GM21390 (cell line): ENCODE measurements at regions not wholly inside any gene's neighbourhood (a gene's known extent, or its start where the extent isn't known, plus 50 kb on each side); places are given as distances from the start of the nearest gene placed in this dataset.

ENCODE experiments used
- ATAC-seq: cut with Tn5 transposase; IDR thresholded peaks from one replicate; pipeline ENCODE4 v1.9.1; 2021; ENCODE audit not compliant: unreplicated experiment

GRCh38 chr2:3071685-3072263 is 305.8 kb downstream of the EIPR1 start:
- ATAC-seq = no peak

- ATAC-seq = no peak
Observed at GRCh38 chr2:3066831-3067230, 310.8 kb downstream of the EIPR1 start.

GRCh38 chr2:3065928-3066327 is 311.7 kb downstream of the EIPR1 start:
- no peak for ATAC-seq

GRCh38 chr2:3062476-3063260 is 314.9 kb downstream of the EIPR1 start:
- ATAC-seq = no peak

GRCh38 chr2:3060049-3060448 is 317.6 kb downstream of the EIPR1 start:
- no peak for ATAC-seq

GRCh38 chr2:3059141-3059925 is 318.3 kb downstream of the EIPR1 start:
- no peak for ATAC-seq

- no peak for ATAC-seq
Observed at GRCh38 chr2:3054066-3054465, 323.6 kb downstream of the EIPR1 start.

- ATAC-seq = no peak
Observed at GRCh38 chr2:3051266-3051665, 326.4 kb downstream of the EIPR1 start.

GRCh38 chr2:3046170-3046865 is 331.3 kb downstream of the EIPR1 start:
- ATAC-seq = no peak

GRCh38 chr2:3045318-3045921 is 332.2 kb downstream of the EIPR1 start:
- ATAC-seq = no peak

- no peak for ATAC-seq
Observed at GRCh38 chr2:3044587-3045317, 332.9 kb downstream of the EIPR1 start.

GRCh38 chr2:3043726-3044125 is 333.9 kb downstream of the EIPR1 start:
- no peak for ATAC-seq

GRCh38 chr2:3042601-3043585 is 334.7 kb downstream of the EIPR1 start:
- ATAC-seq = no peak

- no peak for ATAC-seq
Observed at GRCh38 chr2:3041841-3042600, 335.6 kb downstream of the EIPR1 start.

GRCh38 chr2:3041246-3041645 is 336.4 kb downstream of the EIPR1 start:
- no peak for ATAC-seq

- ATAC-seq = no peak
Observed at GRCh38 chr2:3040496-3041140, 337.0 kb downstream of the EIPR1 start.

- no peak for ATAC-seq
Observed at GRCh38 chr2:3040066-3040428, 337.6 kb downstream of the EIPR1 start.
